Activated effector memory CD4-positive, alpha-beta T cell treated with anti-CD3 and anti-CD28 coated beads, Interleukin-2, amount 50 U/mL, for 16 hours (primary cell): ENCODE measurements at regions not wholly inside any gene's neighbourhood (a gene's known extent, or its start where the extent isn't known, plus 50 kb on each side); places are given as distances from the start of the nearest gene placed in this dataset.
"Not testable (repeated sequence)": the region's sequence is repeated elsewhere in the genome, so short reads cannot be mapped to it uniquely, and the experiment has no call there.

Experiments
- DNase-seq: peaks from one replicate; pipeline ENCODE4 v3.0.0-alpha.2; 2020

DNA sequence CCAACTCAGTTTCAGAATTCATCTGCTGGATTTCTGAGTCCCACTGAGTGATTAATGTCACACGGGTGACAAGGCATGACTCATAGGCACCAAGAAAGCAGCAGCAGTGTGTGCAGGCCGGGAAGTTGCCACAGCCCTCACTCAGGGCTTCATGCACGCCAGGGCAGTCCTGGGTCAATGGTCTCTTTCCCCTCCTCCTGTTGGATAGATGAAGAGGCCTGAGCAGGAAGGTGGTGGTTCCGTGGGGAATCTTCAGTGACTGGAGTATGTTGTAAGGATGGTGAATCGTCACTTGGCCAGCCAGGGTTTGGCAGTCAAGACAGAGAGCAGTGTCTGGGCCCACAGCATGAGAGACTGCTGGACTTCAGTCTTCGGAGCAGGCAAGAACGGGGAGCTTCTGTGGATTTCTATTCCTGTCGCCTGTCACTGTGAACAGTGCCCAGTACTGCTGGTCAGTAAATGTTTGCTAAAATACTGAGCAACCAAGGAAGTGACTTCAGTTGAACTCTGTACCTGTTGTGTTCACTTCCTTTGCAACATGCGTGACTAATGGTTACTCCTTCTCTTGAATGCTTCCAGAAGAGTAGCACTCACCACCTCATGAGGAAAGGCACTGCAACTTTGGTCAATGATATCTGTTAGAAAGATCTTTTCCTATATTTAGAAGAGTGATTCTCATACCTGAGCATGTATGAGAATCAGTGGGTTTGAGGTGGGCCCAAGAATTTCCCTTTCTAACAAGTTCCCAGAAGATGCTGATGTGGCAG, 62.0 kb upstream of the CD93 start:
- no peak for DNase-seq

DNA sequence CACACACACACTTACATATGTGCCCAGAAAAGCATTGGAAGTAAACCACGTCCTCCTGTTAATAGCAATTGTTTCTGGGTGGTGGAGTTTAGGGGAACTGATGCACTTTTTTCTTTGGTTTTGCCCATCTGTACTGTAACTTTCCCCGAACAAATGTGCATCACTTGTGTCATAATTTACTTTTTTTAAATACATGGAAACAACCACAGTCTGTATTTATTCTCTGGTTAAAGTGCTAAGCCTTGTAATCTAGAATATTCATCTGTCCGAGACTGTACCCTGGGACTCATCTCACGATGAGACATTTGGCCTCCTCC, 61.5 kb upstream of the CD93 start:
- no peak for DNase-seq

- no peak for DNase-seq
Observed at GRCh38 chr20:23146857-23147637, 60.9 kb upstream of the CD93 start.

- DNase-seq: no peak
Observed at GRCh38 chr20:23146181-23146580, 60.1 kb upstream of the CD93 start.

DNA sequence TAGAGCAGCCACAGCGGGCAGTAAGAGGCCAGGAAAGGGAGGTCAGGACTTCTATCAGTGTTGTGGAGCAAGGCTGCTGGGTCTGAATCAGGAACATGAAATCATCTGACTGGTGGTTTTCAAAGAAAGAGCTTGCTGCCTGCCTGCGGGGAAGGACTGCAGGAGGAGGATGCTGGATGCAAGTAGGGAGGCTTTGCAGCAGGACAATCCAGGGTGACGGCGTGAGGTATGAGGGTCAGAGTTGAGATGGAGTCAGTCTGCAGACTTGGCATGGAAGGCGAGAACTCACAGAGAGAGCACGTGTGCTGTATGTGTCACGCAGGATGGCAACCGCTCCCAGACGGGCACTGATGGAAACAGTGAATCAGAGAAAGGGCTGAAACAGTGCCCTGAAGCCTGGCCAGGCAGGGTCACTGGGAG, 59.2 kb upstream of the CD93 start:
- DNase-seq: no peak

- no peak for DNase-seq
Observed at GRCh38 chr20:23144856-23145255, 58.7 kb upstream of the CD93 start.

GRCh38 chr20:23143986-23144690, 58.0 kb upstream of the CD93 start:
- no peak for DNase-seq

GRCh38 chr20:23143098-23143497, 57.0 kb upstream of the CD93 start:
- peak; percentile 48 for DNase-seq

DNA sequence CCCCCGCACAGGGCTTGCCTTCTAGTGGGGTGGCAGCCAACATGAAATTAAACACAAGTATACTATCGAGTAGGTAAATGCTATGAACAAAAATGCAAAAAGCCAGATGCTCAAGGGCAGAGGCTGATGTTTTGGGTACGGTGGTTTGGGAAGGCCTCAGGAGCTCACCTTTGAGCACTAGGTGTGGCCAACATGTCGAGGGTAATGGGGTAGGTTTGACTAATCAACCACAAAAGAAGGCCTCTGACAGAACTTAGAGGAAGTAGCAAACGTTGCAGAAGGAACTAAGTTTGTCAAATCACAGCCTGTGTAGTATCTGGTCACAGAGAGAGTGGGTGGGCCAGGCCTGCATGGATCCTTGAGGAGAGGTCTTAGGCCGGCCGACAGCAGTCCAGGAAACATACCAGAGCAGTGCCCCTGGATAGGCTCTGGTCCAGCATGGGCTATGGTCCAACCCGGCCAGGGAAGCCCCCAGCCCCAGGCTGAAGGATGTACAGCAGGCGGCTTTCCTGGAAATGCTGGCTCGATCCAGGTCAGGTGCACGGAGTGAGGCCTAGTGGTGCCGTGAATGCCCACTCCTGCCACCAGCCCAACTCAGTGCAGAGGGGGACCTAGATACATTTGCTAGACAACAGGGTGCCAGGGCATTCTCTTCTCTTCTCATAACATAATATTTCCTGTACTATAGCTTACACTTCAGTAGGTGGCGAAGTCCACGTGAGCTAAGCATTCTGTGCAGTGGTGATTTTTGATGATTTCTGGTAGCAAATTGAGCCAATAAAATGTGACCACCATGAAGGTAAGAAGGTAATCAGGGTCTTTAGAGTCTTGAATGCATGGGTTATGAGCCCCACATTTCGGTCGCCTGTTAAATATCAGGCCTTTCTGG, 56.3 kb upstream of the CD93 start:
- peak; percentile 62 for DNase-seq

DNA sequence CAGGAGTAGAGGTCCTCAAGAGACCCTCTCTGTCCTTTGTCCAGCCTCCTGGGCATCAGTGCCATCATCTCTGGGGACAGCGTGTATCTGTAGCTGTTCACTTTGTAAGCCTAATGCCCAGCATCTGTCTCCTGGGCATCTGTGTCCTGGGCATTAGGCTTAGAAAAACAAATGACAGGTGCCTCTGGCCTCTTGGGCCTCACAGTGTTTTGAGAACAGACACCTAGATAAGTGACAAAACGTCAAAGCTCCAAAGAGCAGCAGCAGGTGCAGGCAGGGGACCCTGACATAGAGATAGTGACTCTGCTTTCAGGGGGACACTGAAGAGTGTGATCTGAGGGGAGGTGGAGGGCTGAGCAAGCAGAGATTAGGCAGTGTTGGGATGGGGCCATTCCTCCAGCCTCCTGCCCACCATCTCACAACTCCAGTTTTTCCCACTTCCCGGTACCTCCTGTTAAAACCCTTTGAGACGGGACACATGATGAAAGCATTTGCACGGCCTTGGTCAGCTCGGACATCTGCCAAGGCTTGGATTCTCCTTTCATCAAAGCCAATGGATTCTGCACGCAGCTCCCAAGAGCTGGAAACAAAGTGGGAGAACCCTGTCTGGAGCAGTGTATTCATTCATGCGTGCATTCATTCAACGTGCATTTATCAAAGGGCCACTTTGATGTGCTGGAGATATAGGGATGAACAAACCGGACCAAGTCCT, 55.5 kb upstream of the CD93 start:
- DNase-seq: peak; percentile 44

GRCh38 chr20:23140991-23141390, 54.9 kb upstream of the CD93 start:
- DNase-seq: peak; percentile 47

- DNase-seq: not testable (repeated sequence)
Observed at GRCh38 chr20:23139984-23140383, 53.9 kb upstream of the CD93 start.

DNA sequence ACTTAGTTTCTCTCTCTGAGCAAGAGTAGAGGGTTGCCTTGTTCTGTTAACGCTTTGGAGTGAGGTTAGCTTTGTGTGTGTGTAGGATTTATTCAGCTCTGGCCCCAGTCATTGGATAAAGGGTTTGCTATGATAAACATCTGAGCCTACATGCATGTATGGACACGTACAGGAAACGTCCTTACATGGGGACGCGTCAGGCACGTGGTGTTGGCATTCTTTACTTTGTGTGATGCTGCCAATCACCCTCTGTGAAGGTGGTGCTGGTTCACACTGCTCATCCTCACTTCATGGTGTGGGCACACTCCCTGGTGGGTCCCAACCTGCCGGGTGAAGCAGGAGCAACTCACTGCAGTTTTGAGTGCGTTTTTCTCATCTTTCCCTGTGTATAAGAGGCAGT, 53.4 kb upstream of the CD93 start:
- peak; percentile 19 for DNase-seq

GRCh38 chr20:23138682-23139081, 52.6 kb upstream of the CD93 start:
- DNase-seq: peak; percentile 21

GRCh38 chr20:23138226-23138625, 52.1 kb upstream of the CD93 start:
- DNase-seq: no peak

GRCh38 chr20:23136893-23137745, 51.0 kb upstream of the CD93 start:
- DNase-seq: peak; percentile 42

DNA sequence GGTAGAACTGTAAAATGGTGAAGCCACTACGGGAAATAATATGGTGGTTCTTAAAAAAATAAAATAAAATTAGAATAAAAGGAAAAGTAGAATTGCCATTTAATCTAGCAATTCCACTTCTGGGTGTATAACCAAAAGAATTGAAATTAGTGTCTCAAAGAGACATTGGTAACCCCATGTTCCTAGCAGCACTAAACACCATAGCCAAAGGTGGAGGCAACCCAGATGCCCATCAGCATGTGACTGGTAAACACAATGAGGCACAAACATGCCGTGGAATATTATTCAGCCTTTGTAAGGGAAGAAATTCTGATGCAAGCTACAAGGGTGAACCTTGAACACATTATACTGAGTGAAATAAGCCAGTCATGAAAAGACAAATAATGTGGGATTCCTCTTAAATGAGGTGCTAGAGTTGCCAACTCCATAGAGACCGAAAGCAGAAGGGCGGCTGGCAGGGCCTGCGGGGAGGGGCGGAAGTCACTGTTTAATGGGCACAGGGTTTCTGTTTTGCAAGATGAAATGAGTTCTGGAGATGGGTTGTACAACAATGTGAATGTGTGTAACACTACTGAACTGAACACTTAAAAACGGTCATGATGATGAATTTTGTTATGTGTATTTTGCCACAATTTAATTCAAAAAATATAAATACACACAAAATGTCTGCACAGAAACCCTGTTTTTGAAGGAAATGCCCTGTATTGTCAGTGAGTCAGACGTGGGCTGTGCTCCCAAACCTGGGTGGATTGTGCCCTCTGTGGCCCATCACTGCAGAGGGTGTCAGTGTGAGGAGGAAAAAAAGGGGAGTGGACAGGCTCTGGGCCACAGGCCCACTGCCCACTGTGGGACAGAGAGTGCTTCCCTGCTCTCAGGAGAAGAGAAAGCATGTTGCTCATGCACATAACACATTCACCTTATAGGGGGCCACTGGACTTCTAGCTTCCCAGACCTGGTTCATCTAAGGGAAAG, 49.6 kb upstream of the CD93 start:
- peak; percentile 28 for DNase-seq
